Activated T-cell treated with anti-CD3 and anti-CD28 coated beads for 4 hours (primary cell): ENCODE measurements at regions not wholly inside any gene's neighbourhood (a gene's known extent, or its start where the extent isn't known, plus 50 kb on each side); places are given as distances from the start of the nearest gene placed in this dataset.

Experiments used
- DNase-seq: peaks from one replicate; pipeline ENCODE4 v3.0.0-alpha.2; 2020

DNA sequence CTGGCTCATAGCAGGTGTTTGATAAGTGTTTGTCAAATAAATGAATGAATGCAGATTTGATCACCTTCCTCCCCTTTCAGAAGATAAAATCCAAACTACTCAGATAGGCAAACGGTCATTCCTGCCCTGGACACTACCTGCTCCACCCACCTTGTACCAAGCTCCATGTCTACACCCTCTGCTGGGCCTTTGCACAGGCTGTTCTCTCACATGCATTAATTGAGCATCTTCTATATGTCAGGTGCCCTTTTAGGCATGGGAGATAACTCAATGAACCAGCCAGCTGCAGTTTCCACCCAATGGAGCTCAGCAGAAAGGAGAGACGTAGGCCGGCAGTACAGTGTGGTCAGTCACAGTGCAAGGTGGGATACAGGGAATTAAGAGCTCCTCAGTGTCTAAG lies 102.3 kb upstream of the CPEB4 start:
- DNase-seq: no peak

DNA sequence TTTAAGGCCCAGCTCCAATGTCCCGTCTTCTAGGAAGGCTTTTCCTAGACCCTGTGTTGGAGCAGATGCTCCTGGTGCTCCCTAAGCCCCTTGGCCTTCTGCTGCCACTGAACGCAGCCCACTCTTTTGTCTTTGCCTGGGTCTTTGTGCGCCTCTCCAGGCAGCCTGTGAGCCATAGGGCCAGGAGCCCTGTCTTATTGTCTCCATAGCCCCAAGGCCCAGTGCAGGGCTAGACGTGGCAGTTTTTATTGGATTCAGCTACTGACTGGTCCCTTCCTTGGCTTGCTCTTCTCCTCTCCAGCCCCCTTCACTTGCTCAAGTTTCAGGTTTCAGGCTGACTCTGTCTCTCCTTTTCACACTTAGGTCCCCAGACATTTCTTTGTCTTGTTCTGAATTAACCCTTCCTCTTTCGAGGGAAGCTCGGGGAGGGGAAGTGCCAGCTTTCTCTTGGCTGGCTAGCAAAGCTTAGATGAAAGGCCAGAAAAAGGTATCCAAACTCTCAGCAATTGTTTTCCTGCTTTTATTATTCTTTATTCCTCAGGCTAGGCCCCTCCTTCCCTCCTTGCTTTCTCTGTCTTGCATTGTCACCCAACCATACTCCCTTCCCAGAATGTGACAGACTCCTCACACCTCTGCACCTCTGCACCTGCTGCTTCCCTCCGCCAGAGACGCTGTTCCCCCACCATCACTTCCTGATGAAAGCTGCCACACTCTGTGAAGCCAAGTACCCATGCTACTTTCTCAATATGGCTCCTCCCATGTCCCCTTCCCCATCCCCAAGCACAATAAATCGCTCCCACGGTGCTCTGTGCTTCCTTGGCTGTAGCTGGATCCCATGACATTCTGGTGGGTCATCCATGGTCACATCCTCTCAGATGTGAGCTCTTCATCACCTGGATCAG lies 101.6 kb upstream of the CPEB4 start:
- DNase-seq: no peak

GRCh38 chr5:173789031-173789920 lies 98.9 kb upstream of the CPEB4 start:
- no peak for DNase-seq

DNA sequence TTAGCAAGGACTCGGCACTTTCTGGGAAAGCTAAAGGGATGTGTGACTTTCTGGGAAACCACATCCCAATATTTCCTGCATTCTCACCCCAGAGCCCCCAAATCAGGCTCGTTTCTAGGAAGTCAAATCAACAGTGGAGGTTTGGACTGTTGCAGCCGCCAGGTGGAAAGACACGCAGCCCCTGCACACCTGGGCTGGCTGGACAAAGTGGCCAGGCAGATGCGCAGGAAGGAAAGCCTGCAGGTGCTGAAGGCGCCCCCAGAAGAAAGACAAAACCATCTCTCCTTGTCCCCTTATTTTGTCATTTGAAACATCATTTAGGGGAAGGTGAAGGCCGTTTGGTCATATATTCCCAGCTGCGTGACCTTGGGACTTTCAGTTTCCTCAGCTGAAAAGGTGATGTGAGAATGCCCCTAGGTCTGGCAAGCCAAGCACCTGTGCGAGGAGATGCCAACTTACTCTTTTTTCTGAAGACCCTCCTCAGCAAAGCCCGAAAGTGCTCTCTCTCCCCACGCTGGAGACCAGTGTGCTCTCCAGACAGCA lies 97.9 kb upstream of the CPEB4 start:
- DNase-seq: no peak

DNA sequence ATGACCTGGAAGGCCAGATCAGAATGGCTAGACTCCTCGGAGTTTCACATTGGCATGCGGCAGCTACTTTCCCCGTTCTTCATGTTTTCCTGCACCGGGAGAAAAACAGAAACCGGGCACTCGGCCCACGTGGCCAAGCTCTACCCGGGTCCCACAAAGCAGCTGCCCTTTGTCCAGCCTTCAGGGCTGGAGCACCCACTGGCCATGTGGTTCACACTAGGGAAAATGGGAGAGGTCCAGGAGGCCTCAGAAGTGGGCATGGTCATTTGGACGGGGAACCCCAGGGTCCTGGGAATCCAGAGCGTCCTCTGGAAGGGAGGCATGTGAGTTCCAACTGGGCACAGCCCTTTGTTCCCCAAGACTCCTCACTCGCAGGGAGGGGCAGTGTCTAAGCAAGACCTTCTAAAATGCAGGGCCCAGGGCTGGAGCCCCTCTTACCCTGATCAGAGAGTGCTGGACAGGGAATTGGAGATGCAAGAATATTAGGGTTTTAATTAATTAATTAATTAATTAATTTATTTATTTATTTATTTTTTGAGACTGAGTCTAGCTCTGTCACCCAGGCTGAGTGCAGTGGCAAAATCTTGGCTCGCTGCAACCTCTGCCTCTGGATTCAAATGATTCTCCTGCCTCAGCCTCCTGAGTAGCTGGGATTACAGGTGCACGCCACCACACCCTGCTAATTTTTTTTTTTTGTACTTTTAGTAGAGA lies 97.2 kb upstream of the CPEB4 start:
- DNase-seq: no peak

GRCh38 chr5:173791878-173792277 lies 96.3 kb upstream of the CPEB4 start:
- no peak for DNase-seq

DNA sequence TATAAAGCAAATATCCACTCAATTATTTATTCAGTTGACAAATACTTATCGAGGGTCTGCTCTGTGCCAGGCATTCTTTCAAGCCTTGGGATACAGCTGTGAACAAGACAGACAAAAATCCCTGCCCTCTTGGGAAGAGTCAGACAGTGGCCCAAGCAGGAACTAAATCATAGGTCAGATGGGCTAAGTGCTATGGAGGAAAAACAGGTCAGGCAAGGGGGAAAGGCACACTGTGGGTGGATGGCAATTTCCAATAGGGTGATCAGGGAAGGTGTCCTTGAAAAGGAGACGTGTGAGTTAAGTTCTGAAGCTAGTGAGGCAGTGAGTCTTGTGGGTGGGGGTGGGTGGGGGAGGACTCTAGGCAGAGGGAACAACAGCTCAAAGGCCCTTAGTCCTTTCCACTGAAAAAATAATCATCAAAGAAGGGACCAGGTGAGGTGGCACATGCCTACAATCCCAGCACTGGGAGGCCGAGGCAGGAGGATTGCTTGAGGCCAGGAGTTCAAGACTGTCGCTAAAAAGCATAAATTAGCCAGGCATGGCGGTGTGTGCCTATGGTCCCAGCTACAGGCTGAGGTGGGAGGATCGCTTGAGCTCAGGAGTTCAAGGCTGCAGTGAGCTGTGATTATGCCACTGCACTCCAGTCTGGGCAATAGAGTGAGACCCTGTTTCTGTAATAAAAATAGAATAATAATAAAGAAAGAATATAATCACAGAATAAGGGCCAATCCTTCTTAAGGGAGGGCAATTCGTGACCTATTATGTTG lies 95.2 kb upstream of the CPEB4 start:
- DNase-seq: no peak

- no peak for DNase-seq
Measured at GRCh38 chr5:173793648-173794548, 94.3 kb upstream of the CPEB4 start.

DNA sequence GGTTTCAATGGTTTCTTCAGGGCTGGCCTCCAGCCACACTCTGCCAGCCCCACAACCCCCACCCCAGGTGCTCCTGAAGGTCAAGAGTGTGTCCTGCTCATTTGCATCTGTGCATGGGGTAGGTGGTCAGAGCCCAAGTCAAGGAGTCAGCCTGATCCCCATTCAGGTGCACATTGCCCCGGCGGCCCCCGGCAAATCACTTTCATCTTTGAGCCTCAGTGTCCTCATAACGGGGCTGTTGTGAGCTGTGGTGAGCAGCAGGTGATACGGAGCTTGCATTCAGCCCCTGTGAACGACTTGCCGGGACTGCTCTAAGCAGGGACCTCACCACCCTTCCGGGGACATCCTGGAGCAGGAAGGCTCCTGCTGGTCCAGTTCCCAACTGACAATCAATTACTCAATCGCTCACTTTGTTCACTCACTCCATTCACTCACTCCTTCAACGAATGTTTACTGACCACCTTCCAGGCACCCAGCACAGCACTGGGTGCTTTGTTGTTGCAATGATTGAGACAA lies 93.2 kb upstream of the CPEB4 start:
- no peak for DNase-seq

GRCh38 chr5:173795601-173796000 lies 92.5 kb upstream of the CPEB4 start:
- DNase-seq: no peak

DNA sequence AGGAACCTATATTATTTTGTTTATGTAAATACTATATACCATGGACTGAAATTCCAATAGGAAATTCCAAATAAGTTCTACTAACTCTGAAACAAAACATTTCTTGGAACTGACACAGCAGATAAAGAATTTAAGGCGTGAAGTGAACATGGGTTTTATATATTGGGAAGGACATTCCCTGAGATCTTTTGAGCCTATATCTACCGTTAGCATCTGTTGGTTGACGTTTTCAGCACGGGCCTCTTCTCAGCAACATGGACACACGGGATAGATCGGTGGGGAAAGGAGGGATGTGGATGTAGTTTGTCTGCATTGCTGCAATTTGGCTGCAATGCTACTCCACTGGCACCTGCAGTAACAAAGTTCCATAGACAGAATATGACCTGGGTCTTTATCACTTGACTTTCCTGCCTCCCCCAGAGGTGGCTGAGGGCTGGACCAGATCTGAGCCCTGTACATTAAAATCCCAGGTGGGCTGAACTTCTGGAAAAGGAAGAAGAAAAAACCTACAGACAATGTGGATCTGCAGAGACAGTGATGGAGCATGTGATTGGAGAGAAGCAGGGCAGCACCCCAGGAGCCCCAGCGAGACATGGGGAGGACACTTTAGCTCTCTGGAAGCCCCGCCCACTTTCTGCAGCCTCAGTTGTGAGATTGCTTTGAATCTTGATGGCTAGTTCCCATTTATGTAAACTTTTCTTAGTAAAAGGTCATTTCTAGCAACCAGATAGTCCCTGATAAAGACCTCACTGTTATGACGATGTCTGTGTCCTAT lies 91.2 kb upstream of the CPEB4 start:
- DNase-seq: no peak

GRCh38 chr5:173798127-173798810 lies 89.9 kb upstream of the CPEB4 start:
- DNase-seq: no peak

DNA sequence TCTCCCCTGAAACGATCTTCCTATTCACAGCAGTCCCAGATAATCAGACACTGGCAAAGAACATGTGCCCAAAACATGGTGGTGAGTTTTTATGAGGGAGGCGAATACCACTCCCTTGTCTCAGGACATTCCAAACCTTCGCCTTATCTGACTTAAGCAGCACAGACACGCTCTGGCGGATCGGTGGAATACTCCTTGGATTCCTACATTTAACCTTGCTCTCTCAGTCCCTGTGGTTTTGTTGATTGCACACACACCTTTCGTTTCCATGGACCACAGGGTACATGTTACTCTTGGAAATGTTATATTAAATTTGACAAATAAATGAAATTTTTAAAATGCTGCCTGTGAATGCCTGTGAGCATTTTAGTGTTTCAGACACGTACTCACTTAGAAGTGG lies 87.8 kb upstream of the CPEB4 start:
- DNase-seq: no peak

DNA sequence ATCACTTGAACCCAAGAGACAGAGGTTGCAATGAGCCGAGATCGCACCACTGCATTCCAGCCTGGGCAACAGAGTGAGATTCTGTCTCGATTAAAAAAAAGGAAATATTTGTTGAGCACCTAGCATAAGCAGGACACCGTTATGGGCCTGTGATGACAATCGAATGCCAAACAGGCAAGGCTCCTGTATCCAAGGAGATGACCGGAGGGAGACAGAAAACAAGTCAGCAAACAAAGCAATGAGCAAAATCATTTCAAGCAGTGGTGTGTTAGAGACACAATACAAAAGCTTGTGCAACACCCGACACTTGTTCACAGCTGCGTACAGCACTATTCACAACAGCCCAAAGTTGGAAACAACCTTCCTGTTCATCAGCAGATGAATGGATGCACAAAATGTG lies 87.1 kb upstream of the CPEB4 start:
- DNase-seq: no peak

DNA sequence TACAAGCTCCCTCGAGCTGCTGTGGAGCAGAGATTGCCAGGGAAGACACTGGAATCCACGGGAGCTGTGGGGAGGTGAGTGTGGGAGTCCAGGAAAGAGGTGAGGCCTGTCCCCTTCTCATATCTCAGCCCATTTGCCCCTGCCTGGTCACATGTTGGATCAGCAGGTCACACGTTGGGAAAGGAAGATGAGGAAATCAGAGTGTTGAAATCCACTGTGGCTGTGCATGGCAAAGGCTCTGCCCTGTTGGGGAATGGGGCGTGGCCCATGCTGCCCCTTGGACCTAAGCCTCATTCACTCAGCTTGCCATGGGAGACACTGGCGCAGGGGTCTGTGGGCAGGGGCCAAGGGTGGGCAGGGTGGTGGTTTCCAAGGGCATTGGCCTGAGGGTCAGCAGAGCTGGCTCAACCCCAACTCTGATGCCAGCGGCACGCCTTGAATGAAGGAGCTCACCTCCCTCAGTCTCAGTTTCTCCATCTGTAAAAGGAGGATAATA lies 85.4 kb upstream of the CPEB4 start:
- no peak for DNase-seq

- DNase-seq: no peak
Measured at GRCh38 chr5:173804579-173804978, 83.6 kb upstream of the CPEB4 start.

GRCh38 chr5:173806270-173807035 lies 81.7 kb upstream of the CPEB4 start:
- no peak for DNase-seq

- DNase-seq: no peak
Measured at GRCh38 chr5:173807181-173807655, 80.9 kb upstream of the CPEB4 start.
